Mucosa of rectum (tissue), 2 donors: ENCODE measurements at regions not wholly inside any gene's neighbourhood (a gene's known extent, or its start where the extent isn't known, plus 50 kb on each side); places are given as distances from the start of the nearest gene placed in this dataset.

Source experiments
- H3K27ac ChIP-seq, 2 donors: one replicate each; pipeline ENCODE4 v1.7.0; 2013; ENCODE audit warnings: inconsistent platforms in 2 of 2, low read depth in 2 of 2, low read length in 2 of 2
- H3K27me3 ChIP-seq, 2 donors: one replicate each; pipeline ENCODE4 v1.7.0; 2013; ENCODE audit warnings: low read length in 2 of 2; ENCODE audit not compliant: control insufficient read depth in 2 of 2, insufficient read depth in 2 of 2
- H3K36me3 ChIP-seq, 2 donors: one replicate each; pipeline ENCODE4 v1.7.0; 2013; ENCODE audit warnings: low read length in 2 of 2; ENCODE audit not compliant: control insufficient read depth in 2 of 2, insufficient read depth in 2 of 2
- H3K4me1 ChIP-seq, 2 donors: one replicate each; pipeline ENCODE4 v1.7.0; 2013; ENCODE audit warnings: low read length in 2 of 2, mild to moderate bottlenecking in 1 of 2; ENCODE audit not compliant: control insufficient read depth in 2 of 2, insufficient read depth in 2 of 2
- H3K4me3 ChIP-seq, 2 donors: one replicate each; pipeline ENCODE4 v1.7.0; 2013; ENCODE audit warnings: low read length in 2 of 2
- H3K9ac ChIP-seq, 2 donors: one replicate each; pipeline ENCODE4 v1.7.0; 2013; ENCODE audit warnings: low read length in 2 of 2, low read depth in 1 of 2, mild to moderate bottlenecking in 1 of 2
- H3K9me3 ChIP-seq, 2 donors: one replicate each; pipeline ENCODE4 v1.7.0; 2013; ENCODE audit warnings: low read length in 2 of 2; ENCODE audit not compliant: control insufficient read depth in 2 of 2
- donor health status: healthy.
- donor health status: Normal muscosa, but diverticular disease.

GRCh38 chr3:25304916-25305315, 123.1 kb upstream of the RARB start:
- Histone ChIP-seq H3K9ac (no peak overlapping the region), H3K36me3 (no peaks in the 10 kb centered on the region), H3K9me3 (no peaks in the 10 kb centered on the region), H3K4me3 (no peak overlapping the region), H3K27ac (no peak overlapping the region), H3K27me3 (no peaks in the 10 kb centered on the region), H3K4me1 (no peaks in the 10 kb centered on the region)

DNA sequence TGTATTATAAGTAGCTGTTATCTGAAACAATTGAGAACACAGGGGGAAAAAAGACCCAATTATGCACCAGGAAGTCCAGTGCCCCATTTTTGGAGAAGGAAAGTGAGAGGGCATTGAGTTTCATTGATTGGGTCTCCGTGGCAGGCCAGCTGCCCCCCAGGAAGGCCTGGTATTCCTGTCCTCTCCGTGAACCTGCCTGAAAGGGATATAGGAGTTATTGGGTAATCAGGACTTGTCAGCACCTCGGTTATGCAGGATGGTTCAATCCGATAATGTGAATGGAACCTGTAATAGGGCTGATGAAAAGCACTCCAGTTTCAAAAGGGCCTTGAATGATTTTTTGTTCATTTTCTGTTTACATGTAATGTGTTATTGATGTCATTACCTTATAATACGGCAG, 122.0 kb upstream of the RARB start:
- Histone ChIP-seq H3K27me3 (no peaks in the 10 kb centered on the region), H3K27ac (no peak overlapping the region), H3K9ac (no peak overlapping the region), H3K9me3 (no peaks in the 10 kb centered on the region), H3K36me3 (no peaks in the 10 kb centered on the region), H3K4me1 (no peaks in the 10 kb centered on the region), H3K4me3 (no peak overlapping the region)

DNA sequence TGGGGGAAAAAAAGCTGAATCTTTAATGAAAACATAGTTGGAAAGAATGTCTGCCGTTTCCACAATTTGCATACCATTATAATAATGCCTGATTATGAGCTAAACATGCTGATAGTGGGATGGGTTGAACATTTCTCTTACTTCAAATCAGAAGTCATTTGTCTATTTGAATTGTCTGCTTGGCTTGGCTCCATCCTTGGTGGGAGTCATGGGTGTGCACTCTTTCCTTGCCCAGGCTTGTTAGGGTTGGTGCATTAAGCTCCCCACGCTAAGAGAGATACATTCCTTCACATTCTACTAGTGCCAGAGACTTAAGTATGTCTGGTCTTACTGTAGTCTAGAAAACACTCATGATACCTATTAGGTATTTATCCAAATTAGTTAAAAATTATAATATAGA, 121.4 kb upstream of the RARB start:
- no peak overlapping the region for H3K4me3 ChIP-seq
- H3K27ac ChIP-seq: no peak overlapping the region
- H3K9ac ChIP-seq: no peak overlapping the region
- H3K4me1 ChIP-seq: no peaks in the 10 kb centered on the region
- no peaks in the 10 kb centered on the region for H3K27me3 ChIP-seq
- no peaks in the 10 kb centered on the region for H3K36me3 ChIP-seq
- no peaks in the 10 kb centered on the region for H3K9me3 ChIP-seq

DNA sequence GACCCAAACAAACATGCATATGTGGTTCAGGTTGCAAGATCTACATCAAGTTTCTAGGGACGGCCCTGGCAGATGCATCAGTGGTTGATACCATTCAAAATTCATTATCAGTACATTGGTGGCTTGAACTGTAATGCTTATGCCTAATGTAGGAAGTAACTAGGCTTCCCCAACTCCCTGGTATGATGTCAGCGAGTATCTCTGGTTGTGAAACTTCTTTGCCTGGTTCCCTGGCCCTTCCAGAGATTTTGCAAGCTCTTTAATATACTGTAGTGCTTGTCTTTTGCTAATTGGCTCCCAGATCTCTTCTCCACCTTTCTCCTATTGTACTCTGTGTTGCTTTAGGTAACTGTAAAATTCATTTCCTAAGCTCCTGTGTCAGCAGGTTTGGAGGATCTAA, 114.8 kb upstream of the RARB start:
- H3K36me3 ChIP-seq: no peaks in the 10 kb centered on the region
- H3K4me1 ChIP-seq: no peaks in the 10 kb centered on the region
- no peak overlapping the region for H3K4me3 ChIP-seq
- no peak overlapping the region for H3K9ac ChIP-seq
- H3K27ac ChIP-seq: no peak overlapping the region
- H3K9me3 ChIP-seq: no peaks in the 10 kb centered on the region
- no peaks in the 10 kb centered on the region for H3K27me3 ChIP-seq

- H3K27me3 ChIP-seq: no peaks in the 10 kb centered on the region
- no peak overlapping the region for H3K4me3 ChIP-seq
- no peak overlapping the region for H3K27ac ChIP-seq
- H3K9me3 ChIP-seq: no peaks in the 10 kb centered on the region
- no peak overlapping the region for H3K9ac ChIP-seq
- no peaks in the 10 kb centered on the region for H3K4me1 ChIP-seq
- no peaks in the 10 kb centered on the region for H3K36me3 ChIP-seq
Measured at GRCh38 chr3:25324954-25325655, 103.0 kb upstream of the RARB start.

DNA sequence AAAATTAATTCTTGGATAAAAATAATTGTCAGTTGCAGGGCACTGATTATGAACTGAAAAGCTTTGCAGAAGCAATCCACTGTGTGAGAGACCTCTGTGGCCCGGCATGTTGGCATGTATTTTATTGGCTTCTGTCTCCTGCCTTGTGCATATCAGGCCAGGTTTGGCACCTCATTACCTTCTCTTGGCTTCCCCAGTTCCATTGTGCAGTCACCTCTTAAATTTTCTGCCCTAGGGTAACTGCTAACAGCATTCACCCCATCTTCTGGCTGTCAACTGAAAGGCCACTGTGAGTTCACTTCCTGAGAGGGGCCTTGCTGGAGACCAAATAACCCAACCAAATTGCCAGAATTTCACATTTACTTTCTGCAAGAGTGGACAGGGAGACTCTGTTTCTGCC, 92.7 kb upstream of the RARB start:
- no peak overlapping the region for H3K27ac ChIP-seq
- H3K9ac ChIP-seq: no peak overlapping the region
- no peak overlapping the region for H3K4me3 ChIP-seq
- no peaks in the 10 kb centered on the region for H3K36me3 ChIP-seq
- H3K4me1 ChIP-seq: no peaks in the 10 kb centered on the region
- no peaks in the 10 kb centered on the region for H3K9me3 ChIP-seq
- no peaks in the 10 kb centered on the region for H3K27me3 ChIP-seq

DNA sequence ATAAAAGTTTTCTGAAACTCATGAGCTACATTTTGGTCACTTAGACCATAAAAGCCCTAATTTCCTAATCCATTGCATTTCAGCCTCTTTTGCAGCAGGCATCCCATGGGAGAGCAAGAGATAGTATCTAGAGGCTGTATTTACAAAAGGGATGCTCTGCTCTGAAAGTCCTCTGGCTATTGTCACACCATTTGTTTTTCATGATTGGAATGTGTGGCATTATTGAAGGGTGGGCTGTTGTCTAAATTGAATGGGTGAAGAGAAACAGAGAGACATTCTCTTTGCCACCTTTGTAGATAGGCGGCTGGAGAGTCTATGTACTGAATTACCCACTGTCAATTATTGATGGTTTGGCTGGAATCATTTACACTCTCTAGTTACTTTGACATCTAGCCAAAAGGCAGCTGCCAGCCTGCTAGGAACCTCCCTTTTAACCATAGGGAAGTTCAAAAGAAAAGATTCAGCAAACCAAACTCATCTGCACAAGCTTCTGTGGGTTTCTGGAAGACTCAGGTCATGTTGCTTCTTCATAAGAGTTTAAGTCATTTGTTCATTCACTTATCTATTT, 89.8 kb upstream of the RARB start:
- Histone ChIP-seq H3K36me3 (no peaks in the 10 kb centered on the region), H3K27me3 (no peaks in the 10 kb centered on the region), H3K4me1 (no peaks in the 10 kb centered on the region), H3K27ac (no peak overlapping the region), H3K4me3 (no peak overlapping the region), H3K9me3 (no peaks in the 10 kb centered on the region), H3K9ac (no peak overlapping the region)

GRCh38 chr3:25339225-25339624, 88.8 kb upstream of the RARB start:
- H3K36me3 ChIP-seq: no peaks in the 10 kb centered on the region

DNA sequence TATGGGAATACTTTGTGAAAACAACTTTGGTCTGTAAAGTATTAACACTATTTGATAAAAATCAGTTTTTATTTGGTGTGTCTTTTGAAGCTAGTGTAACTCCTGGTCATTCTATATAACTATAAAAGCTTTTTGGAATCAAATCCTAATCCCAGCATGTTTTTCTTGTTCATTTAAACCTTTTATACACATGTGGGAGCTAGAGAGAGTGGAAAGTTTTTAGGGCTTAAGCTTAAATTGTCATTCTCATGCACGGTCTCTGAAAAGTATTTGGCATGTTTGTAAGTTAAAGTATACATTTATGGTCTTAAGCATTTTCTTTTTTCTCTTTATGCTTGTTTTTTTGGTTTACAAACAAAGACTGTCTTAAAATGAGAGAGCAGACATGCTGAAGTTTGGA, 83.4 kb upstream of the RARB start:
- no peak overlapping the region for H3K27ac ChIP-seq
- H3K9me3 ChIP-seq: no peaks in the 10 kb centered on the region
- no peaks in the 10 kb centered on the region for H3K36me3 ChIP-seq
- no peak overlapping the region for H3K9ac ChIP-seq
- no peak overlapping the region for H3K4me3 ChIP-seq
- no peaks in the 10 kb centered on the region for H3K27me3 ChIP-seq
- no peaks in the 10 kb centered on the region for H3K4me1 ChIP-seq

More at GRCh38 chr3:25339225-25339624, 88.8 kb upstream of the RARB start:
- H3K4me3 ChIP-seq: no peak overlapping the region
- H3K4me1 ChIP-seq: no peaks in the 10 kb centered on the region
- H3K27me3 ChIP-seq: no peaks in the 10 kb centered on the region
- no peak overlapping the region for H3K27ac ChIP-seq
- no peak overlapping the region for H3K9ac ChIP-seq
- no peaks in the 10 kb centered on the region for H3K9me3 ChIP-seq

- Histone ChIP-seq H3K27ac (no peak overlapping the region), H3K9me3 (no peaks in the 10 kb centered on the region), H3K36me3 (no peaks in the 10 kb centered on the region), H3K4me3 (no peak overlapping the region), H3K4me1 (no peaks in the 10 kb centered on the region), H3K9ac (no peak overlapping the region), H3K27me3 (no peaks in the 10 kb centered on the region)
Measured at GRCh38 chr3:25349095-25349494, 79.0 kb upstream of the RARB start.
